ENCODE measurements at regions not wholly inside any gene's neighbourhood (a gene's known extent, or its start where the extent isn't known, plus 50 kb on each side); places are given as distances from the start of the nearest gene placed in this dataset.

- no peak for DNase-seq
Measured at GRCh38 chr7:54856856-54857255, 97.8 kb upstream of the SEC61G start.

- DNase-seq: no peak
Measured at GRCh38 chr7:54857294-54857693, 98.3 kb upstream of the SEC61G start.

DNA sequence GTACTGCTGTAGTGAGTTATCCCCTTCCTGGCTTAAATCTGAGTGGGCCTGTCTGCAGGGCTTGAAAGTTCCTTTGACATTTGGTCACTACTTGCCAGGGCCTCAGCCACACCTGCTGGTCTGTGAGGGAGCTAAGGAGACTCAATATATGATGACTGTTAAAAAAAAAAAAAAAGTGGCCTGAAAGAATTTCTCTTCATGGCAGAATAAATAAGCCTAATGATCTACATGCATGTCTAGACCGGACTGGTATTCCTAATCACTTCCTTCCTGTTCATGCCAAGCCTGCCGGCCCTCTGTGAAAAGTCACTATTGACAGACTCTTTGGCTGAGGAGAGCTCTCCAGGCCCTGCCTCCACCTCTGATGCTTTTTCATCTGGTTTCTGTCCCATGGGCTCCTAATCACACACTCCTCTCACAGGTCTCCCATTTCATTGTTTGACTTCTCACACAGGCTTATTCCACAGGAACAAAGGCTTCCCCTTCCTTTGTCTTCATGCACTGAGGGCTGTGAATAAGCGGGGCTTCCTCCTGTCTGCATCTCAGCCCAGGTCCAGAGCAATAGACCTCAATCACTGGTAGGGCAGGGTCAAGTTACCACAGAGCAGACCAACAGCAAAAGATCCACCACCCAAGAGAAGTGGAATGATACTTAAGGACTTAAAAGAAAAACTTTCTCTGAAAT is 99.1 kb upstream of the SEC61G start:
- no peak for DNase-seq

GRCh38 chr7:54859066-54859465 is 100.1 kb upstream of the SEC61G start:
- no peak for DNase-seq

DNA sequence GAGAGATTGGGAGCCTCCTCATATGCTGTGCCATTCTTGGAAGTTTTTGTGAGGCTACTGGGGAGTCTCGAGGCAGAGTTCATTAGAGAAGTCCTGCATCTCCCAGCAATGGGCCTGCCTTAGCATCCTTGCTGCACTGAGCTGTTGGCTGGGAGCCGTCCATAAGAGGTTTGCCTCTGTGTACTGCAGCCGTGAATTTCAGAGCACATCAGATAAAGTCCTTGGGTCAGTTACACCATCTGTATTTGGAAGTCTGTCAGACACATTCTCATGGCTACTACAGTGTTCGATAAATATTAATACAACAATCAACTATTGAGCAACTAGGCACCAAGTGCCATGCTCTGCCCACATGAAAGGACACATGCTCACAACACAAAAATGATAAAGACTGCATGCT is 100.5 kb upstream of the SEC61G start:
- DNase-seq: no peak

DNA sequence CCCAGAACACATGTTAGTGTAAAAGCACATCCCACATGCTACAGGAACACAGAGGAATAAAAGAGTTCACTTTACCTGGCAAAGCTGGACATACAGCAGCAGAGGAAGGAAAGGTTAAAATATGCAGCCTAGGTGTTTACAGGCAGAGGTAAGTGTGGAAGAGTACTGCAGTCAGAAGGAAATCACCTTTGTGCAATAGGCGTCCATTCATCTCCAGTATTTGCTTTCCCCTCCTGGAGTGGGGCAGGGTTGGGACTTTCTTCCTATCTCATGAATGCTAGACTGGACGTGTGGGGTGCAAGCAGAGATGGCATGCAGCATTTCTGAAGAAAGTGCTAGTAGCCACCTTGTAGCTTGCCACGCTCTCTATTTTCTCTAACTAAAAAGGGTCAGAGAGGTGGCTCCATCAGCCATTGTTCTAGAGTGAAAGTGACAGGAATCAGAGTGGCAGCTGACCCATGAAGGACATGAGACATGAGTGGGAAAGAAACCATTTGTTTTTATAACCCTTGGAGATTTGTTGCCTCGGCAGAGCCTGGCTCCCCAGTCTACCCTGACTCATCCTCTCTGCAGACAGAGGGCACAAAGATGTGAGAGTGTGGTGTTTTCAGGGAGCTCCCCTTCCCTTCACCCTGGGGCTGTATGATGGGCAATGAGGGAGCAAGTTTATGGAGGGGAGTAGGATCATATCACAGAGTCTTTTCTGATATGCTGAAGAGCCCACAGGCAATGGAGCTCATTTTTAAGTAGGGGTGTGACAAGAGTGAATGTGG is 101.2 kb upstream of the SEC61G start:
- DNase-seq: no peak

- no peak for DNase-seq
Measured at GRCh38 chr7:54860843-54861242, 101.8 kb upstream of the SEC61G start.

DNA sequence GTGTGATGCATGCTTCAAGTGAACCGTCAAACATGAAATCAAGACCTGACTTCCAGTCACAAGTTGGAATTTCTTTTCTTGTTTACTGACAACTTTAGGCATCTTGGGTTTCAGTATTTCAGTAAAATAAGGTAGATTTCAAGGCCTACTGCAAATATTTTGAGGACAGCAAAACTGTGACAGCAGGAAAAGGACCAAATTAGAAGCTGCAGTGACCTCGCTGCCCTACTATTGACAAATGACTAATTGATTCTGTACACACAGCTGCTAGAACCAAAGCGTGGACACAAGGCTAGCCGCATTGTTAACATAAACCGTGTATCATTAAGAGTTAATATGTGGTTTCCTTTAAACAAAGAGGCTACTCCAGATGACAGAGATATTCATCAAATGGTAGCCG is 105.7 kb upstream of the SEC61G start:
- DNase-seq: no peak

DNA sequence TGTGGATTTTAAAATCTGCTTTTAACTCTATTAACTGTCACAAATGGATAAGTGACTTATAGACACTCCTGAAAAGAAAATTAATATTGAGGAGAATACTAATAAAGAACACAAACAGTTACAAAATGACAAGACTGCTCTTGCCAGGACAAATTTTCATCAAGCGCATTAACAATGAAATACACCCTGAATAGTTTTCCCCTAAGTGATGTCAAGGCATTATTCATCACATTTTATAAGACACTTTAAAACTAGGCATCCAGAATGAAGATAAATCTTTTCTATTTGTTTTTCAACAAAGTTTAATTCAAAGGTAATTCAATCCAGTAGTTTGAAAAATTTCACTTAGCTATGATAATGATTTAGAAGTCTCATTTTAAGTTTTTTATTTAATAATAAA is 110.5 kb upstream of the SEC61G start:
- no peak for DNase-seq

- no peak for DNase-seq
Measured at GRCh38 chr7:54874804-54875203, 115.8 kb upstream of the SEC61G start.

DNA sequence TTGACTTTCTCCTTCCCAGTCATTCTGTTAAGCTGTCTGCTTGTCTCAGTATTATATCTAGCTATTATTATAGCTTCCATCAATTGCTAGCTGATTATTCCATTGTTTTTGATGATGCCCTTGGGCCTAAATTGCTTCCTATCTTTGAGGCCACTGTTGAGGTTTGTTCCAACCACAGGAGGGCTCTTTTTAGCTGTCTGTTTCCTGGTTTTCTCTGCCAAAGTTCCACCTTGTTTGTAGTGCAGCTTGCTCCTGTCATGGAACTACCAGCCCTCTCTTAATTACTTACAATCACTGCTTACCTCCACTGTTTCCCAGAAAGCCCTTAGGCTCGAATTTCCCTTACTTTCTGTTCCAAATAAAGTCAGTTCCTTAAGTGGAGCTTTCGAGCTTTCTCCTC is 118.7 kb upstream of the SEC61G start:
- DNase-seq: no peak

GRCh38 chr7:54878339-54878738 is 119.3 kb upstream of the SEC61G start:
- no peak for DNase-seq

- DNase-seq: no peak
Measured at GRCh38 chr7:54879776-54880175, 120.8 kb upstream of the SEC61G start.

DNA sequence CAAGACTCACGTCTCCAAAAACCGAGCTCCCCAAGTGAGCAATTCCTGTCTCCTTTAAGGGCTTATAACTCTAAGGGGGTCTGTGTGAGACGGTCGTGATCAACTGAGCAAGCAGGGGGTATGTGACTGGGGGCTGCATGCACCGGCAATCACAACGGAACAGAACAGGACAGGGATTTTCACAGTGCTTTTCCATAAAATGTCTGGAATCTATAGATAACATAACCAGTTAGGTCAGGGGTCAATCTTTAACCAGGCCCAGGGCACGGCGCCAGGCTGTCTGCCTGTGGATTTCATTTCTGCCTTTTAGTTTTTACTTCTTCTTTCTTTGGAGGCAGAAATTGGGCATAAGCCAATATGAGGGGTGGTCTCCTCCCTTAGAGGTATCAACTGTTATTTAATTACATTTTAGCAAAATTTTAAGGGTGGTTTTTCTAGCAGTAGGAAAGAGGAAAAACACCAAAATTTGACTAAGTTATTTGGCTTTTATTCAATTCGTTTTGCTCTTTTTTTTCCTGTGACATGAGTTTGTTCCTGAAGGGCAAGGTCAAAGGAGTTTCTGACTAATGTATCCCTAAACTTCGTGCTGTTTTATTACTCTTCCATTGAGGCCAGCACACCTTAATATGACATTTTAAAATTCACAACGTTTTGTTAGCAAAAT is 121.4 kb upstream of the SEC61G start:
- no peak for DNase-seq

GRCh38 chr7:54881816-54882520 is 123.0 kb upstream of the SEC61G start:
- no peak for DNase-seq

- DNase-seq: no peak
Measured at GRCh38 chr7:54882694-54883093, 123.7 kb upstream of the SEC61G start.

DNA sequence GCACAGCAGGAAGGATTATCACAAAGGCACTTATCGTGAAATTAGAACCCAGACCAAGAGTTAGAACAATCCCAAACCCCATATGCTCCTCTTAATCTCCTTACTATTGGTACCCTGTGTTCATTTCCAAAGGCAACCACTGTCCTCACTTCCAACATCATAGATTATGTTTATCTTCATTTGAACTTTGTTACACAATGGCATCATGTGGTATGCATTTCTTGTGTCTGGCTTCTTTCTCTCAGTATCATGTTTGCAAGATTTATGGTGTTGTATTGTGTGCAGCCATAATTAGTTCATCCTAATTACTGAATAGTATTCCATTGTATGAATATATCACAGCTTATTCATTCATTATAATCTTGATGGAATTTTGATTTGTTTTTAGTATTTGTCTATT is 124.6 kb upstream of the SEC61G start:
- no peak for DNase-seq

- no peak for DNase-seq
Measured at GRCh38 chr7:54885285-54885684, 126.3 kb upstream of the SEC61G start.

DNA sequence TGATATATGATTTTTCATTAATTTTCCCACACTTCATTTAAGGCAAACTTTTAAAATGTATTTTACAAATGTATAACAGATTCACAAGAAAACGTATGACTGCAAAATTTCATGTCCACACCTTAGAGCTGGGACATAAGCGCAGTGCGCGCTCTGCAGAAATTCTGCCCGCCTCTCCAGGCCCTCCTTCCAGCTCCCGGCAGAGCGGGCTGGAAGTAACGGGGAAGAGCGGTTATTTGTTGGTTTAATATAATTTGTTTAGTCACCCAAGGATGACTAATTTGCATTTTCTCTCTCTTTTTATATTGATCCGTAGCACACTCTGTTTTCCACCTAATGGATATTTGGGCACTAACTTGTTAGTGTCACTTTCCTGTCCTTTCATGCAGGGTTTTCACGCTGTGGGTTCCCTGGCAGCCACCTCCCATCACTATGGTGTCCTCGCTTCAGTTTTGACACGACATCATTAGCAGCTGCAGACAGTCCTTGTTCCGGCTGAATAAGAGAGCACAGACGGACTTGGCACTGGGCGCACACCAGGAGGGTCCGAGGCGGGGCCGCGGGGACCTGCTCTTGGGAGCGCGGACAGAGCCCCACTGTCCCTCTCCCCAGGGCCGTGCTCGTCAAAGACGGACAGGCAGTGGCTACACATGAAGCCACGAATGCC is 129.2 kb upstream of the SEC61G start:
- no peak for DNase-seq

- no peak for DNase-seq
Measured at GRCh38 chr7:54888734-54889082, 129.7 kb upstream of the SEC61G start.

GRCh38 chr7:54897891-54898290 is 120.9 kb upstream of the EGFR start:
- DNase-seq: no peak

DNA sequence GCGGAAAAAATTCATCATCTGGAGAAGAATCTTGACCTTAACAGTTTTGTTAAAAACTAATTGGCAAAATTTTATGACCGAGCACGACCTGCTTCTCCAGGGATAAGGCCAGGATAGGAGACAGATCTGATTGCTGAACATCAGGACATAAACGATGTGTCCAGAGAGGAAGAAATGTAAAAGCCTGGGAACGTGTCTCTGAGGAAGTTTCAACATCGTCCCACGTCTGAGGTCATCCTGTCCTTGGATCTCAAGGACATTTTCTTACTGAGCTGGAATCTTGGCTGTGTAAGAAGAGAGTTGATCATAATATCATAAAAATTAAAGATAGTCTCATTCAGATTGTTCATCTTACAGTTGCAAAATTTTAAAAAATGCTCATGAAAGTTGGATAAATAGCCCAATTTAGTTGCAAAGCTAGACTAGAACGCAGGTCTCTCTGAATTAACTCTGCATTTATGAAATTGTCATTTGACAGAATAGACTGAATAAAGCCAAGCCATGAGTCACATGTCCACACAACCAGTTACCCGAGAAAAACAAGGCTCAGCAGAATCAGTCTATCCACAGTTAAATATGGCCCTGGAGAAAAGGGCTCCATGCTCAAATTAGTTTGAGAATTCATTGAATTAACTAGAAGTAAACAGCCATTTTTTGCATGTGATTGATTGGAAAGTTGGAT is 120.0 kb upstream of the EGFR start:
- DNase-seq: no peak

GRCh38 chr7:54901840-54902239 is 117.0 kb upstream of the EGFR start:
- no peak for DNase-seq

Measured in NCI-H2171 (cell line).